SU-DHL-6 (cell line): ENCODE measurements at regions not wholly inside any gene's neighbourhood (a gene's known extent, or its start where the extent isn't known, plus 50 kb on each side); places are given as distances from the start of the nearest gene placed in this dataset.

Source experiments
- H2AFZ ChIP-seq: fragments of 200-600 bp; sonication (generic); 2 replicates; pipeline ENCODE4 v1.6.1; 2014; ENCODE audit warnings: low read depth, mild to moderate bottlenecking, moderate library complexity, mixed read lengths, antibody characterized with exemption, low read length; ENCODE audit not compliant: severe bottlenecking
- H3F3A ChIP-seq: fragments of 200-600 bp; shearing (Covaris generic); 2 replicates; pipeline ENCODE4 v1.6.0; 2016; ENCODE audit warnings: antibody characterized with exemption, mild to moderate bottlenecking; ENCODE audit not compliant: insufficient read depth
- H3K27ac ChIP-seq: fragments of 200-600 bp; sonication (generic); 2 replicates; pipeline ENCODE4 v1.5.1; 2016; ENCODE audit warnings: low read depth, mild to moderate bottlenecking, low read length, moderate library complexity, mixed read lengths
- H3K27me3 ChIP-seq: fragments of 200-600 bp; sonication (generic), shearing (Covaris generic); 2 replicates; pipeline ENCODE4 v1.6.0; 2014; ENCODE audit warnings: mild to moderate bottlenecking, low read length
- H3K36me3 ChIP-seq: fragments of 200-600 bp; sonication (generic); 2 replicates; pipeline ENCODE4 v1.6.1; 2014; ENCODE audit warnings: mild to moderate bottlenecking, low read length, mixed read lengths
- H3K4me2 ChIP-seq: fragments of 300-600, 200-600 bp; shearing (Covaris generic), sonication (generic); 2 replicates; pipeline ENCODE4 v1.6.0; 2014; ENCODE audit warnings: low read length, low read depth, mild to moderate bottlenecking; ENCODE audit not compliant: poor library complexity, severe bottlenecking
- H3K4me3 ChIP-seq: fragments of 200-600 bp; sonication (generic); 2 replicates; pipeline ENCODE4 v1.5.1; 2014; ENCODE audit warnings: antibody characterized with exemption, low read length, mild to moderate bottlenecking, mixed read lengths; ENCODE audit not compliant: insufficient read depth, poor library complexity, severe bottlenecking
- H3K79me2 ChIP-seq: fragments of 200-600 bp; sonication (generic); 2 replicates; pipeline ENCODE4 v1.6.1; 2014; ENCODE audit warnings: mild to moderate bottlenecking, low read length, moderate library complexity; ENCODE audit not compliant: insufficient read depth
- H3K9ac ChIP-seq: fragments of 200-600 bp; sonication (generic); 2 replicates; pipeline ENCODE4 v1.7.0; 2014; ENCODE audit warnings: mild to moderate bottlenecking, low read length
- H3K9me2 ChIP-seq: fragments of 200-600 bp; sonication (generic); replicated peaks from 2 replicates; pipeline ENCODE4 v1.6.1; 2014; ENCODE audit warnings: low read length; ENCODE audit not compliant: insufficient read depth
- H3K9me3 ChIP-seq: fragments of 200-600 bp; sonication (generic); 2 replicates; pipeline ENCODE4 v1.6.1; 2014; ENCODE audit warnings: low read length, mixed read lengths; ENCODE audit not compliant: insufficient read depth
- H4K20me1 ChIP-seq: fragments of 200-600 bp; sonication (generic); 2 replicates; pipeline ENCODE4 v1.6.1; 2014; ENCODE audit warnings: low read depth, mild to moderate bottlenecking, antibody characterized with exemption, low read length, moderate library complexity, mixed read lengths
- CTCF ChIP-seq: fragments of 200-600 bp; sonication (generic); IDR thresholded peaks from one replicate; pipeline ENCODE4 v1.5.1; 2017; ENCODE audit warnings: antibody characterized with exemption, mild to moderate bottlenecking, low read length, moderate library complexity; ENCODE audit not compliant: insufficient read depth, poor library complexity, severe bottlenecking
- EZH2phosphoT487 ChIP-seq: fragments of 200-600 bp; sonication (generic), shearing (Covaris generic); conservative IDR thresholded peaks from 2 replicates; pipeline ENCODE4 v1.6.1; 2018; ENCODE audit warnings: mild to moderate bottlenecking, antibody characterized with exemption, low read length, moderate library complexity, mixed read lengths

DNA sequence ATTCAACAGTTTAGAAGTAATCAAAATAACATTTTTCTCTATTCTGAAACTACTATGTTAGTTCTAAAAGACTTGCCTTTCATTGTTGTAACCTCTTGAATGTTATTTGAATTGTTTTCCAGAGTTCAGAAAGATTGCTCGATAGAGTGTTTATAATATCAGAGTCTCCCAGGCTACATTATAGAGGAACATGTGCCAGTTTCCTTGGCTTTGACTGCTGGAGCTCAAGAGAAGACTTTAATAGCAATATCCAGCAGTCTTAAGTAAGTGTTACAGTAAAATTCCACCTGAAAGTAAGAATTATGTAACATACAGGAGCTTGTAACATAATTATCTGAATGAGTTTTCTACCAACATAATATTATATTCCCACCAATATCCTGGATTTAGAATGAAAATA lies 991.8 kb upstream of the ADGRB3 start:
- no peak overlapping the region for H3K9ac ChIP-seq
- TF ChIP-seq EZH2phosphoT487, result no peak
- H3K9me2 ChIP-seq, result no peaks in the 10 kb centered on the region
- H3K27ac ChIP-seq, result no peak overlapping the region
- no peaks in the 10 kb centered on the region for H3K9me3 ChIP-seq
- H2AFZ ChIP-seq, result no peak overlapping the region
- no peaks in the 10 kb centered on the region for H3F3A ChIP-seq
- H3K27me3 ChIP-seq, result no peaks in the 10 kb centered on the region
- no peak overlapping the region for H3K4me3 ChIP-seq
- no peaks in the 10 kb centered on the region for H4K20me1 ChIP-seq
- no peaks in the 10 kb centered on the region for H3K36me3 ChIP-seq
- no peak overlapping the region for H3K4me2 ChIP-seq
- no peaks in the 10 kb centered on the region for H3K79me2 ChIP-seq

- H3K27me3 ChIP-seq, result no peaks in the 10 kb centered on the region
- no peaks in the 10 kb centered on the region for H3K9me2 ChIP-seq
- no peak overlapping the region for H2AFZ ChIP-seq
- no peaks in the 10 kb centered on the region for H3K9me3 ChIP-seq
- H4K20me1 ChIP-seq, result no peaks in the 10 kb centered on the region
- no peak overlapping the region for H3K4me2 ChIP-seq
- no peaks in the 10 kb centered on the region for H3K36me3 ChIP-seq
- no peak overlapping the region for H3K27ac ChIP-seq
- no peak overlapping the region for H3K9ac ChIP-seq
- no peaks in the 10 kb centered on the region for H3K79me2 ChIP-seq
- no peak overlapping the region for H3K4me3 ChIP-seq
- no peaks in the 10 kb centered on the region for H3F3A ChIP-seq
- TF ChIP-seq CTCF (no peak), EZH2phosphoT487 (no peak)
These were observed 992.5 kb upstream of the ADGRB3 start for GRCh38 chr6:67642582-67642981.

GRCh38 chr6:67640484-67640883 lies 994.6 kb upstream of the ADGRB3 start:
- Histone ChIP-seq H3K79me2 (no peaks in the 10 kb centered on the region), H2AFZ (no peak overlapping the region), H3K4me2 (no peak overlapping the region), H3K9ac (no peak overlapping the region), H4K20me1 (no peaks in the 10 kb centered on the region), H3K36me3 (no peaks in the 10 kb centered on the region), H3K4me3 (no peak overlapping the region), H3F3A (no peaks in the 10 kb centered on the region), H3K9me3 (no peaks in the 10 kb centered on the region), H3K27ac (no peak overlapping the region), H3K9me2 (no peaks in the 10 kb centered on the region), H3K27me3 (no peaks in the 10 kb centered on the region)
- TF ChIP-seq EZH2phosphoT487 (no peak), CTCF (no peak)

DNA sequence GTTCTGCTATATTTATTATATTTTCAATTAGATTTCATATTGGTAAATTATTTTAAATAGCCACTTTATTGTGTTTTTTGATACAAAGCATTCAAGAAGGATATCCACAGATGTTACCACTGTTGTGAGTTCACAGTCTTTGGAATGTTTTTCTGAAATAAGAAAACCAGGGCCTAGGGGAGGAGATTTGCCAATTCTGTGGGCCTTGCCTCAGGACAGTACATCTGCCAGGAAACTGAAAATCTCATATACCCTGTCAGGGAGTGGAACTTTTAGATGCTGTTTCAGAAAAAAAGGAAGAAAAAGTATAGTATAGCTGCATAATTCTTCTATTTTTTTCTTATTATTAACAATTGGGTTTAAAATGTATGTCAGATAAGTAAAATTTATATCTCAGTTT lies 995.9 kb upstream of the ADGRB3 start:
- Histone ChIP-seq H3K27ac (no peak overlapping the region), H3K4me3 (no peak overlapping the region), H3F3A (no peaks in the 10 kb centered on the region), H3K9ac (no peak overlapping the region), H3K79me2 (no peaks in the 10 kb centered on the region), H3K4me2 (no peak overlapping the region), H3K9me3 (peaks cover 4% of the 10 kb centered on the region; the same call in 1 of the 2 replicates), H3K36me3 (no peaks in the 10 kb centered on the region), H3K9me2 (no peaks in the 10 kb centered on the region), H3K27me3 (no peaks in the 10 kb centered on the region), H2AFZ (no peak overlapping the region), H4K20me1 (no peaks in the 10 kb centered on the region)
- no peak for TF ChIP-seq EZH2phosphoT487
- no peak for TF ChIP-seq CTCF
